WTC11 (cell line): ENCODE measurements at regions not wholly inside any gene's neighbourhood (a gene's known extent, or its start where the extent isn't known, plus 50 kb on each side); places are given as distances from the start of the nearest gene placed in this dataset.

ENCODE experiments used
- ATAC-seq: fragments of 200-7000 bp; cut with Tn5 transposase; 2 replicates; pipeline ENCODE4 v1.10.0; 2021; ENCODE audit warnings: mild to moderate bottlenecking, moderate library complexity
- CTCF ChIA-PET: fragments of 300-600 bp; sonication (Branson Sonifier 250); formaldehyde crosslinking; loops from one replicate; lab custom pipeline; 2021; ENCODE audit warnings: antibody characterized with exemption; lab: Charles Lee
- POLR2A ChIA-PET: fragments of 350-600 bp; sonication (Branson Sonifier 250); formaldehyde crosslinking; loops from one replicate; lab custom pipeline; 2021; ENCODE audit warnings: antibody characterized with exemption; lab: Charles Lee
- DNase-seq: peaks from one replicate; pipeline ENCODE4 v3.0.0; 2021; ENCODE audit warnings: low spot score
- H3K27ac Mint-ChIP-seq: 2 replicates; pipeline ENCODE4 v1.8.0; 2021; ENCODE audit warnings: mixed read lengths
- H3K27me3 Mint-ChIP-seq: 2 replicates; pipeline ENCODE4 v1.8.0; 2021; ENCODE audit warnings: low read depth, mild to moderate bottlenecking, moderate library complexity, mixed read lengths
- H3K36me3 Mint-ChIP-seq: 2 replicates; pipeline ENCODE4 v1.8.0; 2021; ENCODE audit warnings: mixed read lengths
- H3K4me1 Mint-ChIP-seq: 2 replicates; pipeline ENCODE4 v1.8.0; 2022; ENCODE audit warnings: mixed read lengths
- H3K4me3 Mint-ChIP-seq: 2 replicates; pipeline ENCODE4 v1.8.0; 2021; ENCODE audit warnings: mild to moderate bottlenecking, moderate library complexity, mixed read lengths
- H3K9me3 Mint-ChIP-seq: 2 replicates; pipeline ENCODE4 v1.8.0; 2021; ENCODE audit warnings: mixed read lengths
- ARID4B ChIP-seq: sonication (generic); formaldehyde crosslinking; IDR thresholded peaks from 2 replicates; pipeline ENCODE4 v1.8.0; 2023; ENCODE audit warnings: missing genetic modification reagents, mild to moderate bottlenecking, borderline replicate concordance
- ATF2 ChIP-seq: sonication (generic); formaldehyde crosslinking; IDR thresholded peaks from 2 replicates; pipeline ENCODE4 v1.8.1; 2022; ENCODE audit warnings: low read depth, missing genetic modification reagents, borderline replicate concordance
- CTCF ChIP-seq: fragments of 200-600 bp; IDR thresholded peaks from 2 replicates; pipeline ENCODE4 v1.8.0; 2022; ENCODE audit warnings: antibody characterized with exemption
- JUN ChIP-seq: sonication (generic); formaldehyde crosslinking; IDR thresholded peaks from 2 replicates; pipeline ENCODE4 v1.8.0; 2023; ENCODE audit warnings: mild to moderate bottlenecking, missing genetic modification reagents
- KAT7 ChIP-seq: sonication (generic); formaldehyde crosslinking; IDR thresholded peaks from 2 replicates; pipeline ENCODE4 v1.8.1; 2023; ENCODE audit warnings: missing genetic modification reagents, mild to moderate bottlenecking, borderline replicate concordance
- MAX ChIP-seq: sonication (generic); formaldehyde crosslinking; IDR thresholded peaks from 2 replicates; pipeline ENCODE4 v1.8.0; 2022; ENCODE audit warnings: mild to moderate bottlenecking, missing genetic modification reagents
- MLX ChIP-seq: sonication (generic); formaldehyde crosslinking; IDR thresholded peaks from 2 replicates; pipeline ENCODE4 v1.8.1; 2023; ENCODE audit warnings: mild to moderate bottlenecking, missing genetic modification reagents, moderate library complexity
- NFATC4 ChIP-seq: fragments of 250-450 bp; sonication (Bioruptor Pico); IDR thresholded peaks from 2 replicates; pipeline ENCODE4 v1.9.0; 2021; ENCODE audit warnings: mild to moderate bottlenecking
- NFYB ChIP-seq: sonication (generic); formaldehyde crosslinking; conservative IDR thresholded peaks from 2 replicates; pipeline ENCODE4 v1.8.0; 2022; ENCODE audit warnings: low read depth, missing genetic modification reagents
- SMAD4 ChIP-seq: sonication (generic); formaldehyde crosslinking; IDR thresholded peaks from 2 replicates; pipeline ENCODE4 v1.8.0; 2022; ENCODE audit warnings: mild to moderate bottlenecking, missing genetic modification reagents
- STAT6 ChIP-seq: sonication (generic); formaldehyde crosslinking; conservative IDR thresholded peaks from 2 replicates; pipeline ENCODE4 v1.8.1; 2023; ENCODE audit warnings: mild to moderate bottlenecking, low read depth, missing genetic modification reagents, moderate library complexity
- ZNF281 ChIP-seq: sonication (generic); formaldehyde crosslinking; IDR thresholded peaks from 2 replicates; pipeline ENCODE4 v1.8.0; 2023; ENCODE audit warnings: mild to moderate bottlenecking, missing genetic modification reagents
- ZNF317 ChIP-seq: sonication (generic); formaldehyde crosslinking; IDR thresholded peaks from 2 replicates; pipeline ENCODE4 v1.8.1; 2023; ENCODE audit warnings: low read depth, mild to moderate bottlenecking, moderate library complexity, missing genetic modification reagents, borderline replicate concordance
- ZSCAN18 ChIP-seq: fragments of 250-450 bp; sonication (Bioruptor Pico); IDR thresholded peaks from 2 replicates; pipeline ENCODE4 v2.1.2; 2022; ENCODE audit warnings: mild to moderate bottlenecking, moderate library complexity

GRCh38 chr4:34791209-34791608, 1453.1 kb downstream of the ARAP2 start:
- CTCF ChIA-PET = no interaction called here
- Mint-ChIP-seq H3K9me3 (peaks cover 7% of the 10 kb centered on the region; the same call in 1 of the 2 replicates), H3K27me3 (no peaks in the 10 kb centered on the region; the same call in 1 of the 2 replicates), H3K36me3 (peaks cover 3% of the 10 kb centered on the region; the same call in 1 of the 2 replicates), H3K4me3 (no peak overlapping the region), H3K4me1 (peaks cover 5% of the 10 kb centered on the region), H3K27ac (no peak overlapping the region)
- TF ChIP-seq KAT7 = no peak
- no peak for TF ChIP-seq NFATC4
- TF ChIP-seq SMAD4 (CRISPR knock-in tag) = no peak
- TF ChIP-seq ATF2 (CRISPR knock-in tag) = no peak
- no peak for TF ChIP-seq STAT6 (CRISPR knock-in tag)
- TF ChIP-seq ZNF317 = no peak
- TF ChIP-seq CTCF = no peak
- TF ChIP-seq MLX (CRISPR knock-in tag) = no peak
- no peak for TF ChIP-seq NFYB (CRISPR knock-in tag)
- ATAC-seq = no peak
- POLR2A ChIA-PET = no interaction called here
- DNase-seq = no peak

- Mint-ChIP-seq H3K4me1 (no peaks in the 10 kb centered on the region), H3K36me3 (peaks cover 2% of the 10 kb centered on the region; the same call in 1 of the 2 replicates), H3K4me3 (no peak overlapping the region), H3K9me3 (peaks cover 8% of the 10 kb centered on the region), H3K27ac (no peak overlapping the region), H3K27me3 (no peaks in the 10 kb centered on the region)
- CTCF ChIA-PET = no interaction called here
- no peak for ATAC-seq
- POLR2A ChIA-PET = no interaction called here
- no peak for DNase-seq
- no peak for TF ChIP-seq ZSCAN18 (CRISPR knock-in tag)
- TF ChIP-seq ARID4B (CRISPR knock-in tag) = no peak
- TF ChIP-seq JUN (CRISPR knock-in tag) = no peak
- TF ChIP-seq ZNF281 (CRISPR knock-in tag) = no peak
- no peak for TF ChIP-seq MAX (CRISPR knock-in tag)
- no peak for TF ChIP-seq ATF2 (CRISPR knock-in tag)
Observed at GRCh38 chr4:34800953-34801352, 1443.4 kb downstream of the ARAP2 start.
